K562 (cell line): ENCODE measurements at regions not wholly inside any gene's neighbourhood (a gene's known extent, or its start where the extent isn't known, plus 50 kb on each side); places are given as distances from the start of the nearest gene placed in this dataset.
"Not testable (repeated sequence)": the region's sequence is repeated elsewhere in the genome, so short reads cannot be mapped to it uniquely, and the experiment has no call there.

Source experiments
- ATAC-seq: fragments of 200-7000 bp; cut with Tn5 transposase; 3 replicates; pipeline ENCODE4 v1.9.1; 2020; ENCODE audit warnings: moderate library complexity
- BruUV-seq: library from RNA; stranded (reverse); fragments of 400-500 nt; replicated peaks from 2 replicates; lab custom pipeline; 2021; lab: Mats Ljungman, UMichigan
- CTCF ChIA-PET: fragments of 300-600 bp; formaldehyde crosslinking; extraction: SDS; loops from one replicate; lab custom pipeline; 2021; ENCODE audit warnings: low intra/inter-chr PET ratio; lab: Yijun Ruan, JAX
- POLR2A ChIA-PET: fragments of 300-600, 350-650 bp; sonication (Branson Sonifier 250); formaldehyde crosslinking; extraction: SDS; loops from one replicate; lab custom pipeline; 2021; ENCODE audit warnings: antibody characterized with exemption, inconsistent platforms; lab: Yijun Ruan, JAX
- DNase-seq, 4 experiments: peaks; one replicate each; pipeline versions ENCODE4 v3.0.0 to v3.0.0-alpha.2; 2011 to 2018; ENCODE audit warnings: low spot score in 3 of 4, mixed read lengths in 3 of 4; ENCODE audit errors: extremely low read depth in 1 of 4
- FAIRE-seq: peaks from 2 replicates; lab custom pipeline; 2011; peaks lifted over from hg19 to GRCh38; lab: Jason Lieb, UNC
- H2AFZ ChIP-seq: 2 replicates; pipeline ENCODE4 v1.6.0; 2011; ENCODE audit warnings: low read depth, low read length, control low read depth, inconsistent platforms
- H3K27ac ChIP-seq: fragments of 200-600 bp; 3 replicates; pipeline ENCODE4 v1.8.0; 2011; ENCODE audit warnings: low read depth, mild to moderate bottlenecking, control low read depth, inconsistent platforms, low read length, moderate library complexity, mixed read lengths; ENCODE audit errors: extremely low read depth
- H3K27me3 ChIP-seq, 2 experiments: fragments of 300-600 bp in 1 of 2; 2 replicates in 1 of 2; 3 replicates in 1 of 2; pipeline versions ENCODE4 v1.6.0 to v1.8.0; 2011; ENCODE audit warnings: inconsistent platforms in 2 of 2, low read length in 2 of 2, mild to moderate bottlenecking in 1 of 2, mixed read lengths in 1 of 2, moderate library complexity in 1 of 2; ENCODE audit not compliant: control insufficient read depth in 2 of 2, insufficient read depth in 2 of 2
- H3K36me3 ChIP-seq: fragments of 300-600 bp; 3 replicates; pipeline ENCODE4 v1.8.0; 2011; ENCODE audit warnings: mild to moderate bottlenecking, low read length, inconsistent platforms; ENCODE audit not compliant: control insufficient read depth, insufficient read depth
- H3K4me1 ChIP-seq, 2 experiments: fragments of 200-600 bp in 1 of 2; replicated peaks in 1 of 2; 2 replicates in 1 of 2; 3 replicates in 1 of 2; pipeline versions ENCODE4 v1.5.1 to v1.8.0; 2011; ENCODE audit warnings: inconsistent platforms in 2 of 2, low read length in 2 of 2, mild to moderate bottlenecking in 1 of 2, mixed read lengths in 1 of 2, moderate library complexity in 1 of 2; ENCODE audit not compliant: control insufficient read depth in 2 of 2, insufficient read depth in 2 of 2
- H3K4me2 ChIP-seq: 2 replicates; pipeline ENCODE4 v1.6.1; 2011; ENCODE audit warnings: low read length, control low read depth, inconsistent platforms, mixed read lengths; ENCODE audit not compliant: insufficient read depth
- H3K4me3 ChIP-seq: fragments of 200-600 bp; sonication (generic), shearing (Covaris generic); 2 replicates; pipeline ENCODE4 v1.5.1; 2016; ENCODE audit warnings: control low read depth, inconsistent platforms
- H3K79me2 ChIP-seq: fragments of 200-600 bp; 3 replicates; pipeline ENCODE4 v1.8.0; 2011; ENCODE audit warnings: low read length, inconsistent platforms; ENCODE audit not compliant: control insufficient read depth, insufficient read depth
- H3K9ac ChIP-seq, 2 experiments: 2 replicates each; pipeline versions ENCODE4 v1.6.0 to v1.6.1; 2011; ENCODE audit warnings: low read depth in 2 of 2, low read length in 2 of 2, control low read depth in 1 of 2, inconsistent platforms in 1 of 2, mild to moderate bottlenecking in 1 of 2, mixed read lengths in 1 of 2; ENCODE audit not compliant: insufficient read depth in 1 of 2
- H3K9me1 ChIP-seq: one replicate; pipeline ENCODE4 v1.6.0; 2011; ENCODE audit warnings: inconsistent platforms, mild to moderate bottlenecking, low read length, moderate library complexity; ENCODE audit not compliant: control insufficient read depth, insufficient read depth
- H3K9me3 ChIP-seq: replicated peaks from 2 replicates; pipeline ENCODE4 v1.5.1; 2011; ENCODE audit warnings: low read depth, low read length, inconsistent platforms; ENCODE audit not compliant: control insufficient read depth, insufficient read depth
- H4K20me1 ChIP-seq: replicated peaks from 2 replicates; pipeline ENCODE4 v1.6.1; 2011; ENCODE audit warnings: low read length, inconsistent platforms, mixed read lengths; ENCODE audit not compliant: control insufficient read depth, insufficient read depth
- RAD21 ChIP-seq, 2 experiments: fragments of 250-450 bp in 1 of 2; fragments of 450-650 bp in 1 of 2; sonication (Bioruptor Pico) in 1 of 2; formaldehyde crosslinking in 1 of 2; IDR thresholded peaks in 1 of 2; conservative IDR thresholded peaks in 1 of 2; 2 replicates each; pipeline versions ENCODE4 v1.4.0 to v1.8.0; 2020 to 2022; ENCODE audit warnings: mild to moderate bottlenecking in 2 of 2, moderate library complexity in 1 of 2
- WGBS: fragments of 100-300 bp; shearing (Covaris generic); methylation state at CpG from one replicate; pipeline ENCODE4 v1.1.6; 2016; ENCODE audit warnings: low coverage, mixed read lengths; ENCODE audit not compliant: insufficient coverage; ENCODE audit errors: missing lambda C conversion rate; 5-methylcytosine and 5-hydroxymethylcytosine counted together
- in situ Hi-C: fragments of 300-500 bp; cut with MboI; formaldehyde crosslinking; loops from 4 replicates; pipeline ENCODE4 v1.15.0; 2018; ENCODE audit warnings: inconsistent platforms, mixed read lengths
- intact Hi-C: fragments of 100-400 bp; cut with micrococcal nuclease; formaldehyde crosslinking; loops from 2 replicates; pipeline ENCODE4 v1.14.2; 2022

GRCh38 chr11:67840599-67840998 is 163.3 kb downstream of the UNC93B1 start:
- H3K79me2 ChIP-seq, BruUV-seq, H3K36me3 ChIP-seq, FAIRE-seq, H3K4me3 ChIP-seq, H3K9me1 ChIP-seq, H2AFZ ChIP-seq, intact Hi-C loops, DNase-seq, H3K27me3 ChIP-seq, H3K27ac ChIP-seq, H4K20me1 ChIP-seq, ATAC-seq, CTCF ChIA-PET, H3K9ac ChIP-seq, H3K4me1 ChIP-seq, H3K4me2 ChIP-seq, H3K9me3 ChIP-seq, POLR2A ChIA-PET: not testable (repeated sequence)
- 0% methylated on average over 6 of the region's 7 CpGs for WGBS
- in situ Hi-C loops = loop anchor here (10.0 kb wide), 1 partner anchor 94 kb away; no protein-coding TSS in a partner anchor
- TF ChIP-seq RAD21 (CRISPR knock-in tag; conservative IDR thresholded peaks at IDR 0.05 in 1 of 2, IDR thresholded peaks at IDR 0.05 in 1 of 2) = peak in 1 of 2 experiments; percentile 29; a peak in 2 of 4 replicates

GRCh38 chr11:67830152-67830551 is 155.7 kb upstream of the ALDH3B2 start:
- H4K20me1 ChIP-seq, H3K27me3 ChIP-seq, FAIRE-seq, H3K9me3 ChIP-seq, H3K27ac ChIP-seq, H3K4me3 ChIP-seq, H3K9me1 ChIP-seq, H3K9ac ChIP-seq, intact Hi-C loops, ATAC-seq, H3K4me1 ChIP-seq, DNase-seq, H3K4me2 ChIP-seq, H3K79me2 ChIP-seq, in situ Hi-C loops, H2AFZ ChIP-seq, BruUV-seq, H3K36me3 ChIP-seq, POLR2A ChIA-PET: not testable (repeated sequence)
- CTCF ChIA-PET = interaction anchor here (0.7 kb wide), 1 partner anchor 267 kb away, joined by 3 read pairs; no protein-coding TSS in a partner anchor
- WGBS = 3% methylated on average over 4 of the region's 7 CpGs
